ENCODE measurements at regions not wholly inside any gene's neighbourhood (a gene's known extent, or its start where the extent isn't known, plus 50 kb on each side); places are given as distances from the start of the nearest gene placed in this dataset.

DNA sequence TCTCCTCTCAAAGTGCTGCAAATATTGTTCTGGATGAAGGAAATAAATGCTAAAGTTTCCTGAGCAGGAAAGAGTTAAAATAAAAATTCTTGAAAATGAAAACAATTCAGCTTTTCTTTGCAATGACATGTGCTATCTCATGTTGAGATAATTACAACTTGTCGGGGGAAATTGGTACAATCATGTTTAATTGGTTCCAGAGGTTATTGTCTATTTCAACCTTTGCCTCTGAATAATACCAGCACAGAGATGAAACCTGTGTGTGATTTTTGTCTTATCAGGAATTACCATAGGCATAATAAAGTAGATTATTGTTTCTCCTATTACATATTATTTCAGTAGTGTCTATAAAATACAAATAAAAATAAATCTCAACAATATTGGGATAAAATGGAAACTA is 305.0 kb downstream of the XPNPEP1 start:
- TF ChIP-seq POLR2AphosphoS5 (IDR thresholded peaks at IDR 0.05; ENCODE audit: low read depth, low read length), result no peak
- TF ChIP-seq TAF1 (IDR thresholded peaks at IDR 0.05; ENCODE audit: low read depth, low read length), result no peak
- no peak for TF ChIP-seq SPI1 (IDR thresholded peaks at IDR 0.05; ENCODE audit: low read depth, low read length)
- no peak for TF ChIP-seq POLR2A (IDR thresholded peaks at IDR 0.05; ENCODE audit: low read depth, low read length)
- no peak for TF ChIP-seq PAX5 (IDR thresholded peaks at IDR 0.05; ENCODE audit: insufficient read depth, low read length, severe bottlenecking)
